ENCODE measurements at regions not wholly inside any gene's neighbourhood (a gene's known extent, or its start where the extent isn't known, plus 50 kb on each side); places are given as distances from the start of the nearest gene placed in this dataset.

DNA sequence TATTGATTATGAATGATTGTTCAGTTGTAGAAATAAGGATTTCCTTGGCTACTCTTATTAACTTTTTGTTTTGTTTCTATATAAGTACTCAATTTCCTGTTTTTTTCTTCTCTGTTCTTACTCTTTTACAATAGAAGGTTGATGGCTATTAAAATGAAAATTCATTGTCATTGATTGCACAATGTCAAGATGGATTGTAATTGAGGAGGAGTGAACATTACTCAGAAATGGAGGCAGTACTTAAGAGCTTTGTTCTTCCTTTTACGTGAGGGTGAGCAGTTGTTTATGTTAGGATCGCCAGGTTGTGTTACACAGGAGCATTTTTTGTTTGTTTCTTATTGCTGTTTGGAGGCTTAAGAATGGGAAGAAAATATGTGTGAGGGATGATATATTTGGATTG lies 2062.4 kb downstream of the ARAP2 start:
- TF ChIP-seq CEBPB (IDR thresholded peaks at IDR 0.05) = 0 out of 2 replicates have a peak, but pooled peaks have one; percentile 13
- no peak for TF ChIP-seq TEAD4 (IDR thresholded peaks at IDR 0.05)
- TF ChIP-seq ZBTB7A (IDR thresholded peaks at IDR 0.05; ENCODE audit: low read depth) = no peak
- no peak for TF ChIP-seq TAF1 (IDR thresholded peaks at IDR 0.05; ENCODE audit: low read depth)

DNA sequence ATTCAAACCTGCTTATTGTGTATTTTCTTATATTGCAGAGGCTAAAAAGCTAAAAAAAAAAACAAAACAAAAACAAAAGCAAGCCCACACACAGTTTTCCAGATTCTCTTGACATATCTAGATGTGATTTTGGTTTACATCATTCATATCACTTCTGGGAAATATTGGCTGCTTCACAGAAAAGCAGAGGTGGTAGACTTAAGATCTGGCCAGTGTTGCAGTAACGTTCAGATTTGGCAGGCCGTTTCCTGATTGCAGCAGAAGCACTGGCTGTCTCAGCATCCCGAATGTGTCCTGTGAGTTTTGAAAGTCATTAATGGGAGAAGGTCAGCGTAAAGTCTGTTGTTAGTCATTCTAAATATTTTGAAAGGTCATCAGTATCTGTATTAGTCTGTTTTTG lies 2062.0 kb downstream of the ARAP2 start:
- TF ChIP-seq, protein P1, sequence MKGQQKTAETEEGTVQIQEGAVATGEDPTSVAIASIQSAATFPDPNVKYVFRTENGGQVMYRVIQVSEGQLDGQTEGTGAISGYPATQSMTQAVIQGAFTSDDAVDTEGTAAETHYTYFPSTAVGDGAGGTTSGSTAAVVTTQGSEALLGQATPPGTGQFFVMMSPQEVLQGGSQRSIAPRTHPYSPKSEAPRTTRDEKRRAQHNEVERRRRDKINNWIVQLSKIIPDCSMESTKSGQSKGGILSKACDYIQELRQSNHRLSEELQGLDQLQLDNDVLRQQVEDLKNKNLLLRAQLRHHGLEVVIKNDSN (IDR thresholded peaks at IDR 0.05) = no peak
- TF ChIP-seq CREB1 (IDR thresholded peaks at IDR 0.05; ENCODE audit: low read depth) (no peak), YY1 (IDR thresholded peaks at IDR 0.05; ENCODE audit: low read depth) (no peak), RAD21 (IDR thresholded peaks at IDR 0.05; ENCODE audit: low read depth) (no peak), EGR1 (IDR thresholded peaks at IDR 0.05) (no peak), MAX (IDR thresholded peaks at IDR 0.05) (no peak)

GRCh38 chr4:34183926-34184325 lies 2060.4 kb downstream of the ARAP2 start:
- TF ChIP-seq TEAD4 (IDR thresholded peaks at IDR 0.05) (no peak), RAD21 (IDR thresholded peaks at IDR 0.05; ENCODE audit: low read depth) (no peak), MAX (IDR thresholded peaks at IDR 0.05) (no peak), EP300 (IDR thresholded peaks at IDR 0.05; ENCODE audit: borderline replicate concordance) (no peak), REST (IDR thresholded peaks at IDR 0.05; ENCODE audit: low read depth) (no peak)

- TF ChIP-seq EGR1 (IDR thresholded peaks at IDR 0.05) = no peak
- no peak for TF ChIP-seq REST (IDR thresholded peaks at IDR 0.05; ENCODE audit: low read depth)
- TF ChIP-seq CEBPB (IDR thresholded peaks at IDR 0.05) = no peak
- TF ChIP-seq YY1 (IDR thresholded peaks at IDR 0.05; ENCODE audit: low read depth) = no peak
- TF ChIP-seq FOXM1 (IDR thresholded peaks at IDR 0.05; ENCODE audit: borderline replicate concordance, low read depth) = no peak
These were observed 2057.3 kb downstream of the ARAP2 start for GRCh38 chr4:34187056-34187455.

- TF ChIP-seq YY1 (IDR thresholded peaks at IDR 0.05; ENCODE audit: low read depth) = no peak
- no peak for TF ChIP-seq CREB1 (IDR thresholded peaks at IDR 0.05; ENCODE audit: low read depth)
- no peak for TF ChIP-seq CEBPB (IDR thresholded peaks at IDR 0.05)
- no peak for TF ChIP-seq EP300 (IDR thresholded peaks at IDR 0.05; ENCODE audit: borderline replicate concordance)
- no peak for TF ChIP-seq REST (IDR thresholded peaks at IDR 0.05; ENCODE audit: low read depth)
- no peak for TF ChIP-seq NFIC (IDR thresholded peaks at IDR 0.05)
- TF ChIP-seq RAD21 (IDR thresholded peaks at IDR 0.05; ENCODE audit: low read depth) = no peak
- no peak for TF ChIP-seq TAF1 (IDR thresholded peaks at IDR 0.05; ENCODE audit: low read depth)
These were observed 2052.9 kb downstream of the ARAP2 start for GRCh38 chr4:34191443-34191842.

DNA sequence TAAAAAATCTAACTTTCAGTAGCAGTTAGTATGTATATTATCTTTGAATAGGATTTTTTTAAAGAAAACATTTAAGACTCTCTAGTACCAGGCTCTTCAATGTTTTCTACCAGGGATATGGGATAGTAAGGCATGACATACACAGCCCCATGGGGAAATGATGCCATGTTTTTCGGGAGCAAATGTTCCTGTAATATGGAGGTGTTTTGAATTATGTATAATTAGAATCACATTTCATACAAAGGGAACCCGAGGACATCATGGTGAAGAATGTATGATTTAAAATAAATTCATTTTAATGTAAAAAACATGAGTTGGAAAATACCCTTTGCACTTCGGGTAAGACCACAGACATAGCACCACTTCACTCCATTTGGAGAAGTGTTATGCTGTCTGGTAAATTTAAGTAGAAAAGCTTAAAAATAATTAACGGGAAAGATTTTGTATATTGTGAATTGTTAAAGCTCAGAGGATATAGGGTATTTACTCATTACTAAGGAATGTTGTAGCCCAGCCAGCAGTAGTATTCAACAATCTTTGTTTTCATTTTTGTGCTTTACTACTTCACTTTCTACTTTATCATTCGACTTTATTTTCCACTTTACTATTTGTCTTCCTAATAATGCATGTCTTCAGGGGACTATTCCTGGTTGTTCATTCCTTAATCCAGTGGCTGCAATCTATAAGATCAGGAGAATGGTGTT lies 2050.7 kb downstream of the ARAP2 start:
- TF ChIP-seq YY1 (IDR thresholded peaks at IDR 0.05; ENCODE audit: low read depth) = no peak
- TF ChIP-seq, protein P1 (IDR thresholded peaks at IDR 0.05) = no peak
- no peak for TF ChIP-seq TEAD4 (IDR thresholded peaks at IDR 0.05)
- no peak for TF ChIP-seq CREB1 (IDR thresholded peaks at IDR 0.05; ENCODE audit: low read depth)
- no peak for TF ChIP-seq CEBPB (IDR thresholded peaks at IDR 0.05)
- no peak for TF ChIP-seq REST (IDR thresholded peaks at IDR 0.05; ENCODE audit: low read depth)
- no peak for TF ChIP-seq EGR1 (IDR thresholded peaks at IDR 0.05)
- no peak for TF ChIP-seq ZBTB7A (IDR thresholded peaks at IDR 0.05; ENCODE audit: low read depth)
- no peak for TF ChIP-seq EP300 (IDR thresholded peaks at IDR 0.05; ENCODE audit: borderline replicate concordance)
- no peak for TF ChIP-seq TCF12 (IDR thresholded peaks at IDR 0.05; ENCODE audit: low read depth)
- no peak for TF ChIP-seq FOXM1 (IDR thresholded peaks at IDR 0.05; ENCODE audit: borderline replicate concordance, low read depth)
- no peak for TF ChIP-seq NFIC (IDR thresholded peaks at IDR 0.05)
- no peak for TF ChIP-seq MAX (IDR thresholded peaks at IDR 0.05)
- no peak for TF ChIP-seq TAF1 (IDR thresholded peaks at IDR 0.05; ENCODE audit: low read depth)
- TF ChIP-seq RAD21 (IDR thresholded peaks at IDR 0.05; ENCODE audit: low read depth) = no peak
